Prostate gland (tissue), 2 donors: ENCODE measurements at regions not wholly inside any gene's neighbourhood (a gene's known extent, or its start where the extent isn't known, plus 50 kb on each side); places are given as distances from the start of the nearest gene placed in this dataset.

Source experiments
- POLR2A ChIP-seq: fragments of 450-650 bp; IDR thresholded peaks from one replicate; pipeline ENCODE4 v1.6.1; 2016; ENCODE audit warnings: antibody characterized with exemption, mild to moderate bottlenecking
- POLR2AphosphoS5 ChIP-seq: sonication (generic); formaldehyde crosslinking; IDR thresholded peaks from one replicate; pipeline ENCODE4 v1.6.1; 2017; ENCODE audit warnings: antibody characterized with exemption
- TF ChIP-seq, protein P1 (sequence below), 4 experiments: fragments of 200-600 bp in 2 of 4; fragments of 450-650 bp in 2 of 4; sonication (generic) in 2 of 4; IDR thresholded peaks; 1 replicate in 3 of 4; 2 replicates in 1 of 4; pipeline ENCODE4 v1.5.1; 2016 to 2019; ENCODE audit warnings: antibody characterized with exemption in 4 of 4, mild to moderate bottlenecking in 2 of 4, moderate library complexity in 2 of 4

DNA sequence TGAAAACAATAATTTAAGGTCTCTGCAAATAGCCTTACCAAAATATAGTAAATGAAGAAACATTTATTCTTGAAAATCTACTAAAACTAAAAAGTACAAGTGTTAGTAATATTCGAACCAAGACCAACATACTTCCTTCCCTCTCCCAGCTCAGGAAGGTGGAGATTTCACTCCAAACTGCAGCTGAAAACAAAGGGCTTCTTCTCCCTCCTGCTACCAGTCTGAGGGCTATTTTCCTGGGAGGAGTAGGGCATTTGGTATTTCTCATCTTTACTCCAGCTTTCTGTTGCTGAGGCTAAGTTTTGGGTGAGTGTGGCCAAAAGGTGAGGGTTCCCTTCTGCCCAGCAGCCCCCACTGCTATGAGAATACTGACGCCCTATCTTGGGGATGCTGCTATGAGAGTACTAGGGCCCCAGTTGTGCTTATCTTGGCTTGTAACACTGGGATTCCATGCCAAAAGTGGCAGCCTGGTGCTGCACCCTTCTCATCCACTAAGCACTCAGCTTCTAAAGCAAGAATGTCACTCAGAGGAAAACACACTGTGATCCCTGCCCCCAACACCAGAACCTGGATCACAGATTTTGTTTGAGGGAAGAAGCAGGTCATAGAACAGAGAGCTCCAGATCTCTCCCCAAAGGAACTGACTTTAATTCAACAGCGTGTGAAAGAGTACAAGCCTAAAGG is 130.7 kb upstream of the KLF7 start:
- TF ChIP-seq, protein P1, sequence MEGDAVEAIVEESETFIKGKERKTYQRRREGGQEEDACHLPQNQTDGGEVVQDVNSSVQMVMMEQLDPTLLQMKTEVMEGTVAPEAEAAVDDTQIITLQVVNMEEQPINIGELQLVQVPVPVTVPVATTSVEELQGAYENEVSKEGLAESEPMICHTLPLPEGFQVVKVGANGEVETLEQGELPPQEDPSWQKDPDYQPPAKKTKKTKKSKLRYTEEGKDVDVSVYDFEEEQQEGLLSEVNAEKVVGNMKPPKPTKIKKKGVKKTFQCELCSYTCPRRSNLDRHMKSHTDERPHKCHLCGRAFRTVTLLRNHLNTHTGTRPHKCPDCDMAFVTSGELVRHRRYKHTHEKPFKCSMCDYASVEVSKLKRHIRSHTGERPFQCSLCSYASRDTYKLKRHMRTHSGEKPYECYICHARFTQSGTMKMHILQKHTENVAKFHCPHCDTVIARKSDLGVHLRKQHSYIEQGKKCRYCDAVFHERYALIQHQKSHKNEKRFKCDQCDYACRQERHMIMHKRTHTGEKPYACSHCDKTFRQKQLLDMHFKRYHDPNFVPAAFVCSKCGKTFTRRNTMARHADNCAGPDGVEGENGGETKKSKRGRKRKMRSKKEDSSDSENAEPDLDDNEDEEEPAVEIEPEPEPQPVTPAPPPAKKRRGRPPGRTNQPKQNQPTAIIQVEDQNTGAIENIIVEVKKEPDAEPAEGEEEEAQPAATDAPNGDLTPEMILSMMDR (IDR thresholded peaks at IDR 0.05): no peak
- TF ChIP-seq POLR2AphosphoS5 (no peak), POLR2A (no peak)
